Suprapubic skin (tissue), 4 donors: ENCODE measurements at regions not wholly inside any gene's neighbourhood (a gene's known extent, or its start where the extent isn't known, plus 50 kb on each side); places are given as distances from the start of the nearest gene placed in this dataset.

Source experiments
- EP300 ChIP-seq: sonication (generic); formaldehyde crosslinking; IDR thresholded peaks from one replicate; pipeline ENCODE4 v1.6.1; 2017; ENCODE audit warnings: antibody characterized with exemption
- POLR2A ChIP-seq, 2 donors: fragments of 450-650 bp; IDR thresholded peaks; one replicate each; pipeline ENCODE4 v1.6.1; 2017; ENCODE audit warnings: antibody characterized with exemption in 2 of 2, mild to moderate bottlenecking in 2 of 2, moderate library complexity in 2 of 2
- POLR2AphosphoS5 ChIP-seq, 3 donors: sonication (generic); formaldehyde crosslinking; IDR thresholded peaks; one replicate each; pipeline ENCODE4 v1.6.1; 2017; ENCODE audit warnings: antibody characterized with exemption in 3 of 3
- TF ChIP-seq, protein P1 (sequence below), 2 donors: fragments of 200-600 bp in 1 of 2; fragments of 450-650 bp in 1 of 2; sonication (generic) in 1 of 2; IDR thresholded peaks; one replicate each; pipeline ENCODE4 v1.5.1; 2016 to 2019; ENCODE audit warnings: antibody characterized with exemption in 2 of 2, mild to moderate bottlenecking in 1 of 2, moderate library complexity in 1 of 2

DNA sequence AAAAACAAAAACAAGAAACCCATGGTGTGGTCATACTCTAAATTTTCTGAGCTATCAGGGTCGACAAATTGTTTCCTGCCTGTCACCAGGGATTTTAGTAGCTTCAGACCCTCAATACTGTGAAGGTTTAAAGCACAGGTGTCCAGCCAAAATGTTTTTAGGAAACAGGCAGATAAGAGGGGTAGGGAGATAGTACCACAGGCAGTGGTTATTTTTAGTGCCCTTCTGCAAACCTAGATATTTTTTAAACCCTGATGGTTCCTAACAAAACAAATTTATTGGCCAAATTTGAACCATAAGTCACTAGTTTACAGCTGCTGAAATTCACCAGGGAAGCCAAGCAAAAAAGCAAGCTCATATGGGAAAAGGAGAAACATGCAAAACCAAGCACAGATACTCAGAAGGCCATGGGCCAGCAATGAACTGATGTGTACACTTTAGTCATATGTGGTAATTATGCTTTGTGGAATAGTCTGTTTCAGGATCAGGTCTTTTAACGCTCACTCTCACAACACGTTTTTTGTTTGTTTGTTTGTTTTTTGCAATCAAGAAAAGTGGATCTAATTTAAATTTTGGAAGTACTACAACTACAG lies 156.8 kb upstream of the STK17B start:
- TF ChIP-seq, protein P1, sequence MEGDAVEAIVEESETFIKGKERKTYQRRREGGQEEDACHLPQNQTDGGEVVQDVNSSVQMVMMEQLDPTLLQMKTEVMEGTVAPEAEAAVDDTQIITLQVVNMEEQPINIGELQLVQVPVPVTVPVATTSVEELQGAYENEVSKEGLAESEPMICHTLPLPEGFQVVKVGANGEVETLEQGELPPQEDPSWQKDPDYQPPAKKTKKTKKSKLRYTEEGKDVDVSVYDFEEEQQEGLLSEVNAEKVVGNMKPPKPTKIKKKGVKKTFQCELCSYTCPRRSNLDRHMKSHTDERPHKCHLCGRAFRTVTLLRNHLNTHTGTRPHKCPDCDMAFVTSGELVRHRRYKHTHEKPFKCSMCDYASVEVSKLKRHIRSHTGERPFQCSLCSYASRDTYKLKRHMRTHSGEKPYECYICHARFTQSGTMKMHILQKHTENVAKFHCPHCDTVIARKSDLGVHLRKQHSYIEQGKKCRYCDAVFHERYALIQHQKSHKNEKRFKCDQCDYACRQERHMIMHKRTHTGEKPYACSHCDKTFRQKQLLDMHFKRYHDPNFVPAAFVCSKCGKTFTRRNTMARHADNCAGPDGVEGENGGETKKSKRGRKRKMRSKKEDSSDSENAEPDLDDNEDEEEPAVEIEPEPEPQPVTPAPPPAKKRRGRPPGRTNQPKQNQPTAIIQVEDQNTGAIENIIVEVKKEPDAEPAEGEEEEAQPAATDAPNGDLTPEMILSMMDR (IDR thresholded peaks at IDR 0.05) = no peak
- TF ChIP-seq POLR2A (IDR thresholded peaks at IDR 0.05) = no peak
- no peak for TF ChIP-seq EP300
- no peak for TF ChIP-seq POLR2AphosphoS5 (IDR thresholded peaks at IDR 0.05)
